IMR-90 (cell line): ENCODE measurements at regions not wholly inside any gene's neighbourhood (a gene's known extent, or its start where the extent isn't known, plus 50 kb on each side); places are given as distances from the start of the nearest gene placed in this dataset.

Experiments
- ATAC-seq: fragments of 200-7000 bp; cut with Tn5 transposase; 2 replicates; pipeline ENCODE4 v1.9.1; 2020; ENCODE audit warnings: low read depth, mild to moderate bottlenecking, moderate library complexity
- BruUV-seq: library from RNA; stranded (reverse); fragments of 400-500 nt; replicated peaks from 2 replicates; lab custom pipeline; 2021; lab: Mats Ljungman, UMichigan
- CTCF ChIA-PET: fragments of 300-600 bp; formaldehyde crosslinking; extraction: SDS; loops from one replicate; lab custom pipeline; 2021; ENCODE audit warnings: antibody characterized with exemption; lab: Yijun Ruan, JAX
- POLR2A ChIA-PET: fragments of 300-600 bp; sonication (Branson Sonifier 250); formaldehyde crosslinking; loops from one replicate; lab custom pipeline; 2022; ENCODE audit warnings: antibody characterized with exemption; ENCODE audit not compliant: unreplicated experiment; lab: Charles Lee
- DNase-seq: peaks from one replicate; pipeline ENCODE4 v3.0.0; 2013
- H2AFZ ChIP-seq: replicated peaks from 2 replicates; pipeline ENCODE3; 2013; ENCODE audit warnings: low read length, mild to moderate bottlenecking; ENCODE audit not compliant: poor library complexity
- H2AK5ac ChIP-seq: 2 replicates; pipeline ENCODE4 v1.6.1; 2013; ENCODE audit warnings: low read depth, low read length, inconsistent platforms
- H2AK9ac ChIP-seq: replicated peaks from 2 replicates; pipeline ENCODE3; 2013; ENCODE audit warnings: mild to moderate bottlenecking, low read depth, low read length, moderate library complexity; ENCODE audit not compliant: poor library complexity
- H2BK120ac ChIP-seq: 2 replicates; pipeline ENCODE4 v1.6.1; 2013; ENCODE audit warnings: low read depth, low read length, inconsistent platforms
- H2BK15ac ChIP-seq: 3 replicates; pipeline ENCODE4 v1.6.1; 2013; ENCODE audit warnings: low read depth, low read length, inconsistent platforms
- H2BK20ac ChIP-seq: 2 replicates; pipeline ENCODE4 v1.6.1; 2013; ENCODE audit warnings: low read depth, mild to moderate bottlenecking, inconsistent platforms, low read length, moderate library complexity
- H2BK5ac ChIP-seq: 2 replicates; pipeline ENCODE4 v1.6.1; 2013; ENCODE audit warnings: mild to moderate bottlenecking, low read depth, low read length, inconsistent platforms; ENCODE audit not compliant: poor library complexity, severe bottlenecking
- H3K14ac ChIP-seq: replicated peaks from 2 replicates; pipeline ENCODE4 v1.6.1; 2013; ENCODE audit warnings: low read depth, low read length, inconsistent platforms
- H3K18ac ChIP-seq: 2 replicates; pipeline ENCODE4 v1.6.1; 2013; ENCODE audit warnings: low read depth, low read length, control low read depth
- H3K23ac ChIP-seq: 2 replicates; pipeline ENCODE4 v1.6.1; 2013; ENCODE audit warnings: low read depth, low read length, inconsistent platforms
- H3K27ac ChIP-seq: 2 replicates; pipeline ENCODE4 v1.5.1; 2013; ENCODE audit warnings: mild to moderate bottlenecking, control low read depth, low read length; ENCODE audit not compliant: insufficient read depth
- H3K27me3 ChIP-seq: 2 replicates; pipeline ENCODE4 v1.6.1; 2013; ENCODE audit warnings: low read length; ENCODE audit not compliant: control insufficient read depth, insufficient read depth
- H3K36me3 ChIP-seq: 2 replicates; pipeline ENCODE4 v1.6.1; 2013; ENCODE audit warnings: low read length, mixed read lengths; ENCODE audit not compliant: control insufficient read depth, insufficient read depth
- H3K4ac ChIP-seq: 2 replicates; pipeline ENCODE4 v1.6.1; 2013; ENCODE audit warnings: low read depth, low read length, inconsistent platforms
- H3K4me1 ChIP-seq: 2 replicates; pipeline ENCODE4 v1.6.1; 2013; ENCODE audit warnings: low read length, mixed read lengths; ENCODE audit not compliant: control insufficient read depth, insufficient read depth
- H3K4me2 ChIP-seq: 2 replicates; pipeline ENCODE4 v1.6.1; 2013; ENCODE audit warnings: low read depth, mild to moderate bottlenecking, control low read depth, low read length, moderate library complexity
- H3K4me3 ChIP-seq: 2 replicates; pipeline ENCODE4 v1.5.1; 2013; ENCODE audit warnings: low read depth, mild to moderate bottlenecking, control low read depth, low read length, moderate library complexity; ENCODE audit not compliant: insufficient read depth
- H3K56ac ChIP-seq: 2 replicates; pipeline ENCODE4 v1.6.1; 2013; ENCODE audit warnings: low read length, inconsistent platforms; ENCODE audit not compliant: insufficient read depth; ENCODE audit errors: extremely low read depth
- H3K79me1 ChIP-seq, 2 experiments: 2 replicates each; pipeline ENCODE4 v1.6.1; 2013; ENCODE audit warnings: low read length in 2 of 2, inconsistent platforms in 1 of 2, low read depth in 1 of 2
- H3K9ac ChIP-seq: 2 replicates; pipeline ENCODE4 v1.6.1; 2013; ENCODE audit warnings: low read depth, low read length, control low read depth
- H3K9me1 ChIP-seq: 2 replicates; pipeline ENCODE4 v1.6.1; 2013; ENCODE audit warnings: low read length, inconsistent platforms; ENCODE audit not compliant: insufficient read depth
- H3K9me3 ChIP-seq: 2 replicates; pipeline ENCODE4 v1.6.1; 2013; ENCODE audit warnings: low read length; ENCODE audit not compliant: control insufficient read depth, insufficient read depth
- H4K20me1 ChIP-seq: 2 replicates; pipeline ENCODE4 v1.6.1; 2013; ENCODE audit warnings: low read length, inconsistent platforms; ENCODE audit not compliant: insufficient read depth
- H4K5ac ChIP-seq: 2 replicates; pipeline ENCODE4 v1.6.1; 2013; ENCODE audit warnings: mild to moderate bottlenecking, low read depth, low read length, control low read depth
- H4K8ac ChIP-seq, 2 experiments: 2 replicates each; pipeline ENCODE4 v1.6.1; 2013; ENCODE audit warnings: low read depth in 2 of 2, low read length in 2 of 2, control low read depth in 1 of 2, inconsistent platforms in 1 of 2
- H4K91ac ChIP-seq: 2 replicates; pipeline ENCODE4 v1.6.1; 2013; ENCODE audit warnings: low read depth, low read length, inconsistent platforms; ENCODE audit not compliant: insufficient read depth
- CEBPB ChIP-seq: IDR thresholded peaks from 2 replicates; pipeline ENCODE4 v1.6.1; 2012; ENCODE audit warnings: low read depth, low read length, improper control_type of control experiment
- FOS ChIP-seq: fragments of 150-350 bp; IDR thresholded peaks from 2 replicates; pipeline ENCODE4 v1.6.1; 2016; ENCODE audit warnings: low read depth, low read length
- MAFK ChIP-seq: IDR thresholded peaks from 2 replicates; pipeline ENCODE4 v1.6.1; 2012; ENCODE audit warnings: low read depth, low read length, improper control_type of control experiment
- MAZ ChIP-seq: IDR thresholded peaks from 2 replicates; pipeline ENCODE4 v1.6.1; 2012; ENCODE audit warnings: low read depth, mild to moderate bottlenecking, low read length, improper control_type of control experiment, moderate library complexity, borderline replicate concordance
- POLR2A ChIP-seq: IDR thresholded peaks from 2 replicates; pipeline ENCODE4 v1.6.1; 2012; ENCODE audit warnings: mild to moderate bottlenecking, low read depth, low read length
- RAD21 ChIP-seq: IDR thresholded peaks from 2 replicates; pipeline ENCODE4 v1.6.1; 2012; ENCODE audit warnings: low read length, improper control_type of control experiment
- RCOR1 ChIP-seq: IDR thresholded peaks from 2 replicates; pipeline ENCODE4 v1.6.1; 2012; ENCODE audit warnings: mild to moderate bottlenecking, low read length, improper control_type of control experiment; ENCODE audit not compliant: insufficient replicate concordance
- WGBS, 2 experiments: methylation state at CpG; one replicate each; pipeline versions ENCODE4 v1.1.5 to v1.1.7; 2013; ENCODE audit warnings: missing lambda C conversion rate in 2 of 2; ENCODE audit not compliant: insufficient read length in 1 of 2; ENCODE audit errors: extremely low coverage in 2 of 2; 5-methylcytosine and 5-hydroxymethylcytosine counted together
- dilution Hi-C: fragments of 300-500 bp; cut with HindIII; formaldehyde crosslinking; loops from one replicate; pipeline ENCODE4 v1.14.3; 2018; ENCODE audit warnings: low sequenced_read_pairs; ENCODE audit not compliant: unreplicated experiment
- in situ Hi-C: fragments of 300-500 bp; cut with MboI; formaldehyde crosslinking; loops from 3 replicates; pipeline ENCODE4 v1.14.3; 2019; ENCODE audit warnings: low sequenced_read_pairs, inconsistent platforms, mixed read lengths
- intact Hi-C: fragments of 100-400 bp; cut with micrococcal nuclease; formaldehyde crosslinking; loops from 2 replicates; pipeline ENCODE4 v1.10.0; 2022
- TF ChIP-seq, protein P1 (sequence below): conservative IDR thresholded peaks from 2 replicates; pipeline ENCODE4 v1.5.1; 2012; ENCODE audit warnings: mild to moderate bottlenecking, low read depth, low read length, improper control_type of control experiment
- TF ChIP-seq, protein P2 (sequence below): fragments of 150-350 bp; IDR thresholded peaks from 2 replicates; pipeline ENCODE4 v1.6.1; 2017; ENCODE audit warnings: mild to moderate bottlenecking, antibody characterized with exemption, low read length, low read depth

DNA sequence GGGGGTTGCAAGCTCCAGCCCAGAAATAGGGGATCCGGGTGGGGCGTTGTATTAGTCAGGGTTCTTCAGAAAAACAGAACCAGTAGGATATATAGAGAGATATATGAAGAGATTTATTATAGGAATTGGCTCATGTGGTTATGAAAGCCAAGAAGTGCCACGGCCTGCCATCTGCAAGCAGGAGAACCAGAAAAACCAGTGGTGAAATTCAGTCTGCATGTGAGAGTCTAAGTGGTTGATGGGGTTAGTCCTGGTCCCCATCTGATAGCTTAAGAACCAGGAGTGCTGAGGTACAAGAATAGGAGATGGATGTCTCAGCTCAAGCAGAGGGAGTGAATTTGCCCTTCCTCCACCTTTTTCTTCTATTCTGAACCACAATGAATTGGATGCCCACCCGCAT lies 123.4 kb upstream of the APC start:
- H2BK5ac ChIP-seq, result no peak overlapping the region
- no peak overlapping the region for H2AK9ac ChIP-seq
- ATAC-seq (no peak), DNase-seq (no peak)
- ChIA-PET CTCF (interaction anchor here (0.6 kb wide), 1 partner anchor 32 kb away, joined by 3 read pairs; no protein-coding TSS in a partner anchor), POLR2A (no interaction called here)
- H2AFZ ChIP-seq, result no peak overlapping the region
- H4K20me1 ChIP-seq, result no peaks in the 10 kb centered on the region
- no peak overlapping the region for H4K91ac ChIP-seq
- H3K4me2 ChIP-seq, result no peak overlapping the region
- H3K4me3 ChIP-seq, result no peak overlapping the region
- H3K36me3 ChIP-seq, result no peaks in the 10 kb centered on the region
- no peaks in the 10 kb centered on the region for H3K79me1 ChIP-seq
- H3K23ac ChIP-seq, result no peak overlapping the region
- WGBS, 2 experiments, result 40% methylated on average over 1 of the region's 4 CpGs; no CpG with 5 or more reads in 1 of the 2 experiments
- no peak overlapping the region for H2BK120ac ChIP-seq
- TF ChIP-seq MAFK, result no peak
- no peak for TF ChIP-seq RCOR1
- TF ChIP-seq, protein P1, sequence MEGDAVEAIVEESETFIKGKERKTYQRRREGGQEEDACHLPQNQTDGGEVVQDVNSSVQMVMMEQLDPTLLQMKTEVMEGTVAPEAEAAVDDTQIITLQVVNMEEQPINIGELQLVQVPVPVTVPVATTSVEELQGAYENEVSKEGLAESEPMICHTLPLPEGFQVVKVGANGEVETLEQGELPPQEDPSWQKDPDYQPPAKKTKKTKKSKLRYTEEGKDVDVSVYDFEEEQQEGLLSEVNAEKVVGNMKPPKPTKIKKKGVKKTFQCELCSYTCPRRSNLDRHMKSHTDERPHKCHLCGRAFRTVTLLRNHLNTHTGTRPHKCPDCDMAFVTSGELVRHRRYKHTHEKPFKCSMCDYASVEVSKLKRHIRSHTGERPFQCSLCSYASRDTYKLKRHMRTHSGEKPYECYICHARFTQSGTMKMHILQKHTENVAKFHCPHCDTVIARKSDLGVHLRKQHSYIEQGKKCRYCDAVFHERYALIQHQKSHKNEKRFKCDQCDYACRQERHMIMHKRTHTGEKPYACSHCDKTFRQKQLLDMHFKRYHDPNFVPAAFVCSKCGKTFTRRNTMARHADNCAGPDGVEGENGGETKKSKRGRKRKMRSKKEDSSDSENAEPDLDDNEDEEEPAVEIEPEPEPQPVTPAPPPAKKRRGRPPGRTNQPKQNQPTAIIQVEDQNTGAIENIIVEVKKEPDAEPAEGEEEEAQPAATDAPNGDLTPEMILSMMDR, result no peak
- TF ChIP-seq MAZ, result no peak
- TF ChIP-seq POLR2A, result no peak
- TF ChIP-seq, protein P2, sequence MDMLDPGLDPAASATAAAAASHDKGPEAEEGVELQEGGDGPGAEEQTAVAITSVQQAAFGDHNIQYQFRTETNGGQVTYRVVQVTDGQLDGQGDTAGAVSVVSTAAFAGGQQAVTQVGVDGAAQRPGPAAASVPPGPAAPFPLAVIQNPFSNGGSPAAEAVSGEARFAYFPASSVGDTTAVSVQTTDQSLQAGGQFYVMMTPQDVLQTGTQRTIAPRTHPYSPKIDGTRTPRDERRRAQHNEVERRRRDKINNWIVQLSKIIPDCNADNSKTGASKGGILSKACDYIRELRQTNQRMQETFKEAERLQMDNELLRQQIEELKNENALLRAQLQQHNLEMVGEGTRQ, result no peak
- no peak for TF ChIP-seq FOS
- no peak for TF ChIP-seq RAD21
- TF ChIP-seq CEBPB, result no peak
- intact Hi-C loops, result no loop called here
- H3K9me1 ChIP-seq, result no peaks in the 10 kb centered on the region
- in situ Hi-C loops, result no loop called here
- dilution Hi-C loops, result no loop called here
- H3K18ac ChIP-seq, result no peak overlapping the region
- H2BK20ac ChIP-seq, result no peak overlapping the region
- H3K9ac ChIP-seq, result no peak overlapping the region
- H2AK5ac ChIP-seq, result no peak overlapping the region
- H4K8ac ChIP-seq, result no peak overlapping the region
- H3K4me1 ChIP-seq, result no peaks in the 10 kb centered on the region
- H3K27me3 ChIP-seq, result no peaks in the 10 kb centered on the region
- H3K27ac ChIP-seq, result no peak overlapping the region
- no peak overlapping the region for H4K5ac ChIP-seq
- H3K4ac ChIP-seq, result no peak overlapping the region
- no peak overlapping the region for H2BK15ac ChIP-seq
- BruUV-seq, result no TSS peak
- no peak overlapping the region for H3K56ac ChIP-seq
- H3K9me3 ChIP-seq, result no peaks in the 10 kb centered on the region
- H3K14ac ChIP-seq, result no peak overlapping the region
